GM12878 (cell line): ENCODE measurements at regions not wholly inside any gene's neighbourhood (a gene's known extent, or its start where the extent isn't known, plus 50 kb on each side); places are given as distances from the start of the nearest gene placed in this dataset.

ENCODE experiments used
- ATAC-seq: fragments of 200-7000 bp; cut with Tn5 transposase; 3 replicates; pipeline ENCODE4 v1.9.1; 2020; ENCODE audit warnings: mild to moderate bottlenecking, moderate library complexity
- BruUV-seq: library from RNA; stranded (reverse); fragments of 400-500 nt; replicated peaks from 2 replicates; lab custom pipeline; 2021; lab: Mats Ljungman, UMichigan
- CTCF ChIA-PET: fragments of 300-600 bp; sonication (Branson Sonifier 250); formaldehyde crosslinking; extraction: SDS; loops from one replicate; lab custom pipeline; 2021; ENCODE audit warnings: inconsistent platforms; lab: Yijun Ruan, JAX
- POLR2A ChIA-PET: fragments of 350-600 bp; formaldehyde crosslinking; extraction: SDS; loops from one replicate; lab custom pipeline; 2021; ENCODE audit warnings: inconsistent platforms; lab: Charles Lee
- RAD21 ChIA-PET: fragments of 300-600 bp; sonication (Branson Sonifier 250); formaldehyde crosslinking; loops from one replicate; lab custom pipeline; 2023; ENCODE audit warnings: antibody characterized with exemption; ENCODE audit not compliant: unreplicated experiment; lab: Charles Lee
- SMC1A ChIA-PET: fragments of 300-600 bp; sonication (Branson Sonifier 250); formaldehyde crosslinking; loops from one replicate; lab custom pipeline; 2023; ENCODE audit not compliant: unreplicated experiment, uncharacterized antibody; lab: Charles Lee
- DNase-seq: peaks from one replicate; pipeline ENCODE4 v3.0.0-alpha.2; 2011; ENCODE audit warnings: low read depth, low spot score
- FAIRE-seq: peaks from 3 replicates; lab custom pipeline; 2011; peaks lifted over from hg19 to GRCh38; lab: Jason Lieb, UNC
- H2AFZ ChIP-seq: 2 replicates; pipeline ENCODE4 v1.6.0; 2011; ENCODE audit warnings: low read depth, low read length, control low read depth; ENCODE audit not compliant: control insufficient read depth
- H3K27ac ChIP-seq: 2 replicates; pipeline ENCODE4 v1.5.1; 2011; ENCODE audit warnings: control low read depth; ENCODE audit not compliant: control insufficient read depth, insufficient read depth
- H3K27me3 ChIP-seq, 2 experiments: replicated peaks in 1 of 2; 2 replicates each; pipeline versions ENCODE4 v1.6.0 to v1.6.1; 2011; ENCODE audit warnings: low read length in 1 of 2; ENCODE audit not compliant: control insufficient read depth in 2 of 2, insufficient read depth in 2 of 2
- H3K36me3 ChIP-seq, 2 experiments: 2 replicates each; pipeline ENCODE4 v1.5.1; 2011; ENCODE audit warnings: low read length in 1 of 2; ENCODE audit not compliant: control insufficient read depth in 2 of 2, insufficient read depth in 2 of 2
- H3K4me1 ChIP-seq: 2 replicates; pipeline ENCODE4 v1.6.1; 2011; ENCODE audit warnings: mild to moderate bottlenecking, low read length, moderate library complexity, mixed read lengths; ENCODE audit not compliant: control insufficient read depth, insufficient read depth
- H3K4me2 ChIP-seq: 2 replicates; pipeline ENCODE4 v1.6.0; 2011; ENCODE audit warnings: control low read depth; ENCODE audit not compliant: control insufficient read depth, insufficient read depth
- H3K4me3 ChIP-seq: fragments of 200-600 bp; sonication (generic); 2 replicates; pipeline ENCODE4 v1.5.1; 2016
- H3K79me2 ChIP-seq: 2 replicates; pipeline ENCODE4 v1.6.0; 2011; ENCODE audit warnings: low read length; ENCODE audit not compliant: control insufficient read depth, insufficient read depth
- H3K9ac ChIP-seq: 2 replicates; pipeline ENCODE4 v1.8.0; 2011; ENCODE audit warnings: low read length, control low read depth, mixed read lengths; ENCODE audit not compliant: control insufficient read depth, insufficient read depth
- H3K9me3 ChIP-seq: replicated peaks from 3 replicates; pipeline ENCODE4 v1.5.1; 2011; ENCODE audit warnings: mild to moderate bottlenecking, low read length; ENCODE audit not compliant: control insufficient read depth, insufficient read depth
- H4K20me1 ChIP-seq: 2 replicates; pipeline ENCODE4 v1.6.0; 2011; ENCODE audit not compliant: control insufficient read depth, insufficient read depth
- CBX5 ChIP-seq: sonication (generic); IDR thresholded peaks from 2 replicates; pipeline ENCODE4 v1.6.1; 2016; ENCODE audit warnings: low read depth, moderate library complexity, mild to moderate bottlenecking, inconsistent platforms
- HDAC2 ChIP-seq: fragments of 200-600 bp; sonication (generic); IDR thresholded peaks from 2 replicates; pipeline ENCODE4 v1.6.1; 2017
- JUND ChIP-seq: IDR thresholded peaks from 2 replicates; pipeline ENCODE4 v1.6.1; 2012; ENCODE audit warnings: low read depth, mild to moderate bottlenecking, low read length, improper control_type of control experiment, moderate library complexity
- MTA2 ChIP-seq: fragments of 450-650 bp; IDR thresholded peaks from 2 replicates; pipeline ENCODE4 v1.6.1; 2016; ENCODE audit warnings: low read depth, mild to moderate bottlenecking, moderate library complexity
- MYC ChIP-seq: IDR thresholded peaks from 2 replicates; pipeline ENCODE4 v1.6.1; 2011; ENCODE audit warnings: mild to moderate bottlenecking, low read length, moderate library complexity, inconsistent platforms; ENCODE audit not compliant: insufficient read depth, insufficient replicate concordance, insufficient read length, severe bottlenecking
- NR2C2 ChIP-seq: IDR thresholded peaks from 2 replicates; pipeline ENCODE4 v1.6.1; 2011; ENCODE audit warnings: borderline replicate concordance, low read depth; ENCODE audit not compliant: control insufficient read depth, insufficient read length
- PAX5 ChIP-seq: IDR thresholded peaks from 2 replicates; pipeline ENCODE4 v1.6.1; 2011; ENCODE audit warnings: low read depth, low read length, borderline replicate concordance
- RFX5 ChIP-seq: IDR thresholded peaks from 2 replicates; pipeline ENCODE4 v1.6.1; 2011; ENCODE audit warnings: low read depth, low read length, improper control_type of control experiment
- SMARCA5 ChIP-seq: fragments of 450-650 bp; IDR thresholded peaks from 2 replicates; pipeline ENCODE4 v1.6.1; 2017; ENCODE audit warnings: mild to moderate bottlenecking
- SRF ChIP-seq, 2 experiments: IDR thresholded peaks; 2 replicates each; pipeline ENCODE4 v1.6.1; 2011; ENCODE audit warnings: low read depth in 2 of 2, low read length in 2 of 2, mild to moderate bottlenecking in 1 of 2, moderate library complexity in 1 of 2
- YBX1 ChIP-seq: fragments of 450-650 bp; IDR thresholded peaks from 2 replicates; pipeline ENCODE4 v1.6.1; 2016; ENCODE audit warnings: antibody characterized with exemption
- WGBS: methylation state at CpG from one replicate; pipeline ENCODE4 v1.1.6; 2016; ENCODE audit warnings: low lambda C conversion rate; ENCODE audit not compliant: insufficient replicate concordance, insufficient coverage; ENCODE audit errors: missing lambda C conversion rate; 5-methylcytosine and 5-hydroxymethylcytosine counted together
- in situ Hi-C: fragments of 300-500 bp; cut with MboI; formaldehyde crosslinking; loops from 9 replicates; pipeline ENCODE4 v1.14.3; 2018; ENCODE audit warnings: mixed read lengths
- intact Hi-C: fragments of 100-400 bp; cut with micrococcal nuclease; formaldehyde crosslinking; loops from one replicate; pipeline ENCODE4 v1.14.2; 2022; ENCODE audit not compliant: unreplicated experiment
- TF ChIP-seq, protein P1 (sequence below): IDR thresholded peaks from 2 replicates; pipeline ENCODE4 v1.6.1; 2012; ENCODE audit warnings: low read depth, low read length, improper control_type of control experiment
- TF ChIP-seq, protein P2 (sequence below): fragments of 450-650 bp; IDR thresholded peaks from 2 replicates; pipeline ENCODE4 v1.6.1; 2017; ENCODE audit warnings: borderline replicate concordance
- TF ChIP-seq, protein P3 (sequence below): fragments of 450-650 bp; IDR thresholded peaks from 2 replicates; pipeline ENCODE4 v1.6.1; 2017; ENCODE audit warnings: antibody characterized with exemption, mild to moderate bottlenecking, moderate library complexity

DNA sequence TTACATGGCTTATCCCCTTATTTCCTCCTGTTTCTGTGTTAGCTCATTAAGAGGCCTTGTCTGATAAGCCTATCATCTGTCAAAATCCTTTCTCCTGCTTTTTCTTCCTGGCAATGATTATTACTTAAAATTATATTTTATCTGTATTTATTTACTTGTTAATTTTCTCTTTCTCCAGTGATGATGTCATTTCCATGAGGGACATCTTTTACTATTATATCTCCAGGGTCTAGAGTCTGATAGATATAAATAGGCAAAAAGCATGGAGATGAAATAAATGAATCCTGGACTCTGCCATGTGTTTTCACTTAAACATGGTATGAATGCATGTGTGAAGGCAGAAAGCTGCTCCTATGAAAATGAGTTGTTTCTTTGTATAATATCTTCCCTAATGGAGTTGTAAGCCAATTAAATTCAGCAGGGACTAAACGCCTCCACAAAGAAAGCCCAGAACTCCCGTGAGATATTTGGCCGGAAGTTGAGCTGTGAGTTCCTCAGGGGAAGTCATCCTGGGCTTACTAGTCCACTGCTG, 375.2 kb downstream of the TUSC7 start:
- no peaks in the 10 kb centered on the region for H3K27me3 ChIP-seq
- H3K9ac ChIP-seq: no peak overlapping the region
- intact Hi-C loops (no loop called here), in situ Hi-C loops (no loop called here)
- H3K4me1 ChIP-seq: no peaks in the 10 kb centered on the region
- POLR2A ChIA-PET: no interaction called here
- H3K4me2 ChIP-seq: no peak overlapping the region
- no peaks in the 10 kb centered on the region; the same call in 2 of the 3 replicates for H3K9me3 ChIP-seq
- RAD21 ChIA-PET: no interaction called here
- H3K27ac ChIP-seq: no peak overlapping the region
- BruUV-seq: no TSS peak
- no peaks in the 10 kb centered on the region for H3K79me2 ChIP-seq
- 3% methylated on average over 3 of the region's 3 CpGs for WGBS
- H3K36me3 ChIP-seq: no peaks in the 10 kb centered on the region
- H4K20me1 ChIP-seq: no peaks in the 10 kb centered on the region
- H3K4me3 ChIP-seq: no peak overlapping the region
- CTCF ChIA-PET: no interaction called here
- no peak overlapping the region for H2AFZ ChIP-seq
- SMC1A ChIA-PET: no interaction called here
- no peak for TF ChIP-seq YBX1
- TF ChIP-seq, protein P1, sequence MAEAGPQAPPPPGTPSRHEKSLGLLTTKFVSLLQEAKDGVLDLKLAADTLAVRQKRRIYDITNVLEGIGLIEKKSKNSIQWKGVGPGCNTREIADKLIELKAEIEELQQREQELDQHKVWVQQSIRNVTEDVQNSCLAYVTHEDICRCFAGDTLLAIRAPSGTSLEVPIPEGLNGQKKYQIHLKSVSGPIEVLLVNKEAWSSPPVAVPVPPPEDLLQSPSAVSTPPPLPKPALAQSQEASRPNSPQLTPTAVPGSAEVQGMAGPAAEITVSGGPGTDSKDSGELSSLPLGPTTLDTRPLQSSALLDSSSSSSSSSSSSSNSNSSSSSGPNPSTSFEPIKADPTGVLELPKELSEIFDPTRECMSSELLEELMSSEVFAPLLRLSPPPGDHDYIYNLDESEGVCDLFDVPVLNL: no peak
- TF ChIP-seq SMARCA5: no peak
- no peak for TF ChIP-seq PAX5
- no peak for TF ChIP-seq RFX5
- TF ChIP-seq JUND: no peak
- no peak for TF ChIP-seq MTA2
- TF ChIP-seq, protein P2, sequence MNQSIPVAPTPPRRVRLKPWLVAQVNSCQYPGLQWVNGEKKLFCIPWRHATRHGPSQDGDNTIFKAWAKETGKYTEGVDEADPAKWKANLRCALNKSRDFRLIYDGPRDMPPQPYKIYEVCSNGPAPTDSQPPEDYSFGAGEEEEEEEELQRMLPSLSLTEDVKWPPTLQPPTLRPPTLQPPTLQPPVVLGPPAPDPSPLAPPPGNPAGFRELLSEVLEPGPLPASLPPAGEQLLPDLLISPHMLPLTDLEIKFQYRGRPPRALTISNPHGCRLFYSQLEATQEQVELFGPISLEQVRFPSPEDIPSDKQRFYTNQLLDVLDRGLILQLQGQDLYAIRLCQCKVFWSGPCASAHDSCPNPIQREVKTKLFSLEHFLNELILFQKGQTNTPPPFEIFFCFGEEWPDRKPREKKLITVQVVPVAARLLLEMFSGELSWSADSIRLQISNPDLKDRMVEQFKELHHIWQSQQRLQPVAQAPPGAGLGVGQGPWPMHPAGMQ: no peak
- TF ChIP-seq, protein P3, sequence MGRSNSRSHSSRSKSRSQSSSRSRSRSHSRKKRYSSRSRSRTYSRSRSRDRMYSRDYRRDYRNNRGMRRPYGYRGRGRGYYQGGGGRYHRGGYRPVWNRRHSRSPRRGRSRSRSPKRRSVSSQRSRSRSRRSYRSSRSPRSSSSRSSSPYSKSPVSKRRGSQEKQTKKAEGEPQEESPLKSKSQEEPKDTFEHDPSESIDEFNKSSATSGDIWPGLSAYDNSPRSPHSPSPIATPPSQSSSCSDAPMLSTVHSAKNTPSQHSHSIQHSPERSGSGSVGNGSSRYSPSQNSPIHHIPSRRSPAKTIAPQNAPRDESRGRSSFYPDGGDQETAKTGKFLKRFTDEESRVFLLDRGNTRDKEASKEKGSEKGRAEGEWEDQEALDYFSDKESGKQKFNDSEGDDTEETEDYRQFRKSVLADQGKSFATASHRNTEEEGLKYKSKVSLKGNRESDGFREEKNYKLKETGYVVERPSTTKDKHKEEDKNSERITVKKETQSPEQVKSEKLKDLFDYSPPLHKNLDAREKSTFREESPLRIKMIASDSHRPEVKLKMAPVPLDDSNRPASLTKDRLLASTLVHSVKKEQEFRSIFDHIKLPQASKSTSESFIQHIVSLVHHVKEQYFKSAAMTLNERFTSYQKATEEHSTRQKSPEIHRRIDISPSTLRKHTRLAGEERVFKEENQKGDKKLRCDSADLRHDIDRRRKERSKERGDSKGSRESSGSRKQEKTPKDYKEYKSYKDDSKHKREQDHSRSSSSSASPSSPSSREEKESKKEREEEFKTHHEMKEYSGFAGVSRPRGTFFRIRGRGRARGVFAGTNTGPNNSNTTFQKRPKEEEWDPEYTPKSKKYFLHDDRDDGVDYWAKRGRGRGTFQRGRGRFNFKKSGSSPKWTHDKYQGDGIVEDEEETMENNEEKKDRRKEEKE: no peak
- no peak for TF ChIP-seq NR2C2
- no peak for TF ChIP-seq MYC
- no peak for TF ChIP-seq CBX5
- TF ChIP-seq SRF (IDR thresholded peaks at IDR 0.05; ENCODE audit: low read depth in 2 of 2, low read length in 2 of 2): no peak
- no peak for TF ChIP-seq HDAC2
- no peak for DNase-seq
- FAIRE-seq: no peak
- no peak for ATAC-seq
